ENCODE measurements at regions not wholly inside any gene's neighbourhood (a gene's known extent, or its start where the extent isn't known, plus 50 kb on each side); places are given as distances from the start of the nearest gene placed in this dataset.

GRCh38 chr11:15735706-15736105, 620.6 kb downstream of the SOX6 start:
- TF ChIP-seq CTCF (conservative IDR thresholded peaks at IDR 0.05; ENCODE audit: low read depth): no peak
- DNase-seq (ENCODE audit: low spot score): no peak
- POLR2A ChIA-PET (ENCODE audit: low non-redundant PET): no interaction called here
- CTCF ChIA-PET: no interaction called here
- no peak overlapping the region for H3K27ac ChIP-seq

- ChIA-PET CTCF (no interaction called here), POLR2A (ENCODE audit: low non-redundant PET) (no interaction called here)
- TF ChIP-seq CTCF (conservative IDR thresholded peaks at IDR 0.05; ENCODE audit: low read depth): no peak
- H3K27ac ChIP-seq: no peak overlapping the region
- peak; percentile 45 for DNase-seq (ENCODE audit: low spot score)
Observed at GRCh38 chr11:15737320-15737719, 619.0 kb downstream of the SOX6 start.

- ChIA-PET POLR2A (ENCODE audit: low non-redundant PET) (no interaction called here), CTCF (interaction anchor here (0.6 kb wide), 1 partner anchor 68 kb away, joined by 3 read pairs; no protein-coding TSS in a partner anchor)
- no peak for DNase-seq (ENCODE audit: low spot score)
- no peak for TF ChIP-seq CTCF (conservative IDR thresholded peaks at IDR 0.05; ENCODE audit: low read depth)
- no peak overlapping the region for H3K27ac ChIP-seq
Observed at GRCh38 chr11:15738931-15739330, 617.4 kb downstream of the SOX6 start.

- peak; percentile 7 for DNase-seq (ENCODE audit: low spot score)
- no peak overlapping the region for H3K27ac ChIP-seq
- CTCF ChIA-PET: no interaction called here
- TF ChIP-seq CTCF (conservative IDR thresholded peaks at IDR 0.05; ENCODE audit: low read depth): no peak
- POLR2A ChIA-PET (ENCODE audit: low non-redundant PET): no interaction called here
Observed at GRCh38 chr11:15742626-15743519, 613.5 kb downstream of the SOX6 start.

GRCh38 chr11:15744693-15745092, 611.7 kb downstream of the SOX6 start:
- POLR2A ChIA-PET (ENCODE audit: low non-redundant PET): no interaction called here
- no peak overlapping the region for H3K27ac ChIP-seq
- CTCF ChIA-PET: no interaction called here
- TF ChIP-seq CTCF (conservative IDR thresholded peaks at IDR 0.05; ENCODE audit: low read depth): no peak
- DNase-seq (ENCODE audit: low spot score): no peak

GRCh38 chr11:15745266-15745665, 611.1 kb downstream of the SOX6 start:
- no peak overlapping the region for H3K27ac ChIP-seq
- ChIA-PET CTCF (no interaction called here), POLR2A (ENCODE audit: low non-redundant PET) (no interaction called here)
- DNase-seq (ENCODE audit: low spot score): no peak
- TF ChIP-seq CTCF (conservative IDR thresholded peaks at IDR 0.05; ENCODE audit: low read depth): no peak

Data from RWPE1 (cell line).